Keratinocyte (primary cell): ENCODE measurements at regions not wholly inside any gene's neighbourhood (a gene's known extent, or its start where the extent isn't known, plus 50 kb on each side); places are given as distances from the start of the nearest gene placed in this dataset.

Experiments
- DNase-seq: peaks from one replicate; pipeline ENCODE4 v3.0.0-alpha.2; 2011; ENCODE audit warnings: low read depth, missing footprints, low spot score
- FAIRE-seq: peaks from 2 replicates; lab custom pipeline; 2011; peaks lifted over from hg19 to GRCh38; lab: Jason Lieb, UNC
- H2AFZ ChIP-seq: 2 replicates; pipeline ENCODE4 v1.6.0; 2012; ENCODE audit warnings: low read length, control low read depth, inconsistent platforms; ENCODE audit not compliant: control insufficient read depth
- H3K27ac ChIP-seq: 2 replicates; pipeline ENCODE4 v1.5.1; 2011; ENCODE audit warnings: low read length; ENCODE audit not compliant: control insufficient read depth, insufficient read depth
- H3K27me3 ChIP-seq: 3 replicates; pipeline ENCODE4 v1.6.0; 2011; ENCODE audit warnings: low read length; ENCODE audit not compliant: control insufficient read depth, insufficient read depth; ENCODE audit errors: extremely low read depth
- H3K36me3 ChIP-seq, 2 experiments: 2 replicates in 1 of 2; 3 replicates in 1 of 2; pipeline ENCODE4 v1.5.1; 2011; ENCODE audit warnings: low read length in 2 of 2, mild to moderate bottlenecking in 1 of 2; ENCODE audit not compliant: control insufficient read depth in 2 of 2, insufficient read depth in 2 of 2; ENCODE audit errors: extremely low read depth in 1 of 2
- H3K4me1 ChIP-seq: 3 replicates; pipeline ENCODE4 v1.5.1; 2011; ENCODE audit warnings: low read length; ENCODE audit not compliant: control insufficient read depth, insufficient read depth; ENCODE audit errors: extremely low read depth
- H3K4me2 ChIP-seq: 3 replicates; pipeline ENCODE4 v1.6.0; 2011; ENCODE audit warnings: low read depth, low read length; ENCODE audit not compliant: control insufficient read depth, insufficient read depth; ENCODE audit errors: extremely low read depth
- H3K4me3 ChIP-seq, 3 experiments: fragments of 200-600 bp in 1 of 3; sonication (generic) in 1 of 3; 2 replicates in 2 of 3; 3 replicates in 1 of 3; pipeline ENCODE4 v1.5.1; 2011 to 2016; ENCODE audit warnings: low read length in 3 of 3, mild to moderate bottlenecking in 3 of 3, control low read depth in 2 of 3, inconsistent platforms in 1 of 3, low read depth in 1 of 3, mixed read lengths in 1 of 3, mixed run types in 1 of 3, moderate library complexity in 1 of 3; ENCODE audit not compliant: control insufficient read depth in 2 of 3, insufficient read depth in 2 of 3; ENCODE audit errors: extremely low read depth in 1 of 3
- H3K79me2 ChIP-seq: 2 replicates; pipeline ENCODE4 v1.6.0; 2012; ENCODE audit warnings: low read length; ENCODE audit not compliant: control insufficient read depth, insufficient read depth
- H3K9ac ChIP-seq: 3 replicates; pipeline ENCODE4 v1.6.0; 2011; ENCODE audit warnings: low read length; ENCODE audit not compliant: control insufficient read depth, insufficient read depth; ENCODE audit errors: extremely low read depth
- H3K9me1 ChIP-seq: 3 replicates; pipeline ENCODE4 v1.6.0; 2011; ENCODE audit warnings: low read length; ENCODE audit not compliant: control insufficient read depth, insufficient read depth; ENCODE audit errors: extremely low read depth
- H3K9me3 ChIP-seq: 2 replicates; pipeline ENCODE4 v1.5.1; 2012; ENCODE audit warnings: low read depth, low read length; ENCODE audit not compliant: control insufficient read depth
- H4K20me1 ChIP-seq: 3 replicates; pipeline ENCODE4 v1.6.0; 2011; ENCODE audit warnings: low read length; ENCODE audit not compliant: control insufficient read depth, insufficient read depth; ENCODE audit errors: extremely low read depth
- CTCF ChIP-seq, 3 experiments: IDR thresholded peaks in 1 of 3; conservative IDR thresholded peaks in 1 of 3; optimal IDR thresholded peaks in 1 of 3; 2 replicates in 2 of 3; 3 replicates in 1 of 3; pipeline versions ENCODE3 to v1.5.1; 2011; ENCODE audit warnings: low read length in 3 of 3, mild to moderate bottlenecking in 3 of 3, moderate library complexity in 2 of 3, control low read depth in 1 of 3, inconsistent platforms in 1 of 3; ENCODE audit not compliant: insufficient read depth in 2 of 3; ENCODE audit errors: extremely low read depth in 1 of 3
- EZH2 ChIP-seq: IDR thresholded peaks from one replicate; pipeline ENCODE4 v1.6.1; 2012; ENCODE audit warnings: inconsistent platforms, mild to moderate bottlenecking, low read length, moderate library complexity
- dilution Hi-C: fragments of 300-500 bp; cut with MboI; formaldehyde crosslinking; loops from one replicate; pipeline ENCODE4 v1.7.0; 2020; ENCODE audit warnings: low sequenced_read_pairs; ENCODE audit not compliant: extremely low pct_ligation_motif_present

GRCh38 chr5:89901983-89902382 is 507.6 kb downstream of the CETN3 start:
- Histone ChIP-seq H3K9ac (no peak overlapping the region), H3K36me3 (no peaks in the 10 kb centered on the region), H3K27ac (no peak overlapping the region), H2AFZ (no peak overlapping the region), H3K79me2 (no peaks in the 10 kb centered on the region), H3K9me3 (no peaks in the 10 kb centered on the region), H3K4me2 (no peak overlapping the region), H4K20me1 (no peaks in the 10 kb centered on the region), H3K4me3 (no peak overlapping the region), H3K27me3 (no peaks in the 10 kb centered on the region), H3K4me1 (no peaks in the 10 kb centered on the region), H3K9me1 (no peaks in the 10 kb centered on the region)
- FAIRE-seq (no peak), DNase-seq (no peak)
- TF ChIP-seq EZH2: no peak
- TF ChIP-seq CTCF (optimal IDR thresholded peaks at IDR 0.05 in 1 of 3, IDR thresholded peaks at IDR 0.05 in 1 of 3, conservative IDR thresholded peaks at IDR 0.05 in 1 of 3; ENCODE audit: extremely low read depth in 1 of 3, insufficient read depth in 2 of 3, low read length in 3 of 3): no peak
- dilution Hi-C loops: no loop called here

GRCh38 chr5:89901346-89901745 is 508.2 kb downstream of the CETN3 start:
- FAIRE-seq: no peak

More at GRCh38 chr5:89901346-89901745, 508.2 kb downstream of the CETN3 start:
- Histone ChIP-seq H3K9me3 (no peaks in the 10 kb centered on the region), H3K36me3 (no peaks in the 10 kb centered on the region), H3K79me2 (no peaks in the 10 kb centered on the region), H3K4me1 (no peaks in the 10 kb centered on the region), H2AFZ (no peak overlapping the region), H4K20me1 (no peaks in the 10 kb centered on the region), H3K27ac (no peak overlapping the region), H3K9me1 (no peaks in the 10 kb centered on the region), H3K4me2 (no peak overlapping the region), H3K4me3 (no peak overlapping the region), H3K9ac (no peak overlapping the region), H3K27me3 (no peaks in the 10 kb centered on the region)
- dilution Hi-C loops: no loop called here
- TF ChIP-seq EZH2 (no peak), CTCF (optimal IDR thresholded peaks at IDR 0.05 in 1 of 3, IDR thresholded peaks at IDR 0.05 in 1 of 3, conservative IDR thresholded peaks at IDR 0.05 in 1 of 3; ENCODE audit: extremely low read depth in 1 of 3, insufficient read depth in 2 of 3, low read length in 3 of 3) (no peak)
- no peak for DNase-seq
